NCI-H446 treated with DMSO at 0.1 percent for 48 hours (cell line): ENCODE measurements at regions not wholly inside any gene's neighbourhood (a gene's known extent, or its start where the extent isn't known, plus 50 kb on each side); places are given as distances from the start of the nearest gene placed in this dataset.
"Not testable (repeated sequence)": the region's sequence is repeated elsewhere in the genome, so short reads cannot be mapped to it uniquely, and the experiment has no call there.

Experiments used
- DNase-seq: peaks from one replicate; lab custom pipeline; 2025; lab: John Stamatoyannopoulos, UW

GRCh38 chr6:12546410-12547002 lies 170.1 kb upstream of the PHACTR1 start:
- DNase-seq: no peak

GRCh38 chr6:12548526-12548925 lies 168.0 kb upstream of the PHACTR1 start:
- no peak for DNase-seq

GRCh38 chr6:12549445-12549844 lies 167.1 kb upstream of the PHACTR1 start:
- not testable (repeated sequence) for DNase-seq

- not testable (repeated sequence) for DNase-seq
These were observed 161.7 kb upstream of the PHACTR1 start for GRCh38 chr6:12554820-12555219.

- no peak for DNase-seq
These were observed 161.3 kb upstream of the PHACTR1 start for GRCh38 chr6:12555267-12555666.

- DNase-seq: no peak
These were observed 160.8 kb upstream of the PHACTR1 start for GRCh38 chr6:12555781-12556180.

- DNase-seq: no peak
These were observed 158.8 kb upstream of the PHACTR1 start for GRCh38 chr6:12557765-12558164.

GRCh38 chr6:12560315-12560714 lies 156.3 kb upstream of the PHACTR1 start:
- DNase-seq: no peak

- DNase-seq: no peak
These were observed 149.9 kb upstream of the PHACTR1 start for GRCh38 chr6:12566618-12567123.

GRCh38 chr6:12567682-12568081 lies 148.9 kb upstream of the PHACTR1 start:
- no peak for DNase-seq

- DNase-seq: no peak
These were observed 146.9 kb upstream of the PHACTR1 start for GRCh38 chr6:12569646-12570045.

GRCh38 chr6:12570461-12571030 lies 146.0 kb upstream of the PHACTR1 start:
- DNase-seq: peak; percentile 67

- peak; percentile 20 for DNase-seq
These were observed 143.4 kb upstream of the PHACTR1 start for GRCh38 chr6:12572896-12573827.

GRCh38 chr6:12575961-12576360 lies 140.6 kb upstream of the PHACTR1 start:
- no peak for DNase-seq

GRCh38 chr6:12576389-12576788 lies 140.2 kb upstream of the PHACTR1 start:
- no peak for DNase-seq

- no peak for DNase-seq
These were observed 139.3 kb upstream of the PHACTR1 start for GRCh38 chr6:12577124-12577850.

- DNase-seq: no peak
These were observed 138.5 kb upstream of the PHACTR1 start for GRCh38 chr6:12578097-12578496.

GRCh38 chr6:12578751-12579150 lies 137.8 kb upstream of the PHACTR1 start:
- no peak for DNase-seq

- DNase-seq: no peak
These were observed 136.3 kb upstream of the PHACTR1 start for GRCh38 chr6:12580290-12580689.

GRCh38 chr6:12582421-12583110 lies 134.0 kb upstream of the PHACTR1 start:
- no peak for DNase-seq

- no peak for DNase-seq
These were observed 131.7 kb upstream of the PHACTR1 start for GRCh38 chr6:12584631-12585405.
